K562 (cell line): ENCODE measurements at regions not wholly inside any gene's neighbourhood (a gene's known extent, or its start where the extent isn't known, plus 50 kb on each side); places are given as distances from the start of the nearest gene placed in this dataset.

Experiments used
- MAFF ChIP-seq: IDR thresholded peaks from 2 replicates; pipeline ENCODE4 v1.6.1; 2012; ENCODE audit warnings: low read length, improper control_type of control experiment
- NONO ChIP-seq, 2 experiments: fragments of 200-400 bp in 1 of 2; fragments of 450-650 bp in 1 of 2; formaldehyde crosslinking in 1 of 2; IDR thresholded peaks; 2 replicates each; pipeline ENCODE4 v1.6.1; 2017; ENCODE audit warnings: low read depth in 2 of 2, mild to moderate bottlenecking in 2 of 2, moderate library complexity in 2 of 2, low read length in 1 of 2
- ZNF217 ChIP-seq: sonication (generic); formaldehyde crosslinking; IDR thresholded peaks from 2 replicates; pipeline ENCODE4 v1.8.0; 2022; ENCODE audit warnings: mild to moderate bottlenecking, missing genetic modification reagents
- TF ChIP-seq, protein P1 (sequence below): fragments of 450-650 bp; IDR thresholded peaks from 2 replicates; pipeline ENCODE4 v1.6.1; 2016; ENCODE audit warnings: mild to moderate bottlenecking, moderate library complexity
- TF ChIP-seq, protein P2 (sequence below): sonication (generic); formaldehyde crosslinking; IDR thresholded peaks from 2 replicates; pipeline ENCODE4 v1.8.0; 2022; ENCODE audit warnings: mild to moderate bottlenecking, low read depth, missing genetic modification reagents

DNA sequence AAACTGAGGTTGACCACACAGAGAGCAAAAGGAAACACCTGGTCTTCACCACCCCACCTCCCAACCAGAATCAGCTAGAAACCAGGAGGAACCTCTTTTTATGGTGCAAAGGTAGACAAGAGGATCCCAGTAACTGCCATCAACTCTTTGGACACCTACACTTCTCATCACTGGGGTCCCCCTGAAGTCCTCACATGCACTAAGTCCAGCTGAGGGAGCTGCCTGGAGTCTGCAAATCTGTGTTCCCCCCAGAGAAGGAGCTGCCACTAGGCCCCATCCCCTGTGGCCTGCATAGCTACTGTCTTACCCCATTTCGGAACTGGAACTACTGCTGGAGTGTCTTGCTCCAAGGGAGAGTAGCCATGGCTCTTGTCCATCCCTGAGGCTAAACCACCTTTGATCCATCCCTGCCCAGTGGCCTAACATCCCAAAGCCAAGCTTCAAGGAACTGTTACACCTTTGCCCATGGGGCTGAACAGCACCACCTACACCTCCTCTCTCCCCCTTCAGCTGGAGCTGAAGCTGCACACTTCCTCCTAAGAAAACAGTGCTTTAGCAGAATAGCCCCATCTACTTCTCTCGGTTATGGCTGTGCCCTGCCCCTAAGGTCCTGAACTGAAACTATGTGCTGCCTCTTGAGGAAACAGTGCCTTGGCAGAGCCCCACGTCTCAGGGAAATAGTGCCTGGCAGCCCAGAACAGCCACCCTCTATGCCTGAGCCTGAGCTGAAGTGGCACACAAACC, 85.4 kb upstream of the CD53 start (continued):
- TF ChIP-seq, protein P1, sequence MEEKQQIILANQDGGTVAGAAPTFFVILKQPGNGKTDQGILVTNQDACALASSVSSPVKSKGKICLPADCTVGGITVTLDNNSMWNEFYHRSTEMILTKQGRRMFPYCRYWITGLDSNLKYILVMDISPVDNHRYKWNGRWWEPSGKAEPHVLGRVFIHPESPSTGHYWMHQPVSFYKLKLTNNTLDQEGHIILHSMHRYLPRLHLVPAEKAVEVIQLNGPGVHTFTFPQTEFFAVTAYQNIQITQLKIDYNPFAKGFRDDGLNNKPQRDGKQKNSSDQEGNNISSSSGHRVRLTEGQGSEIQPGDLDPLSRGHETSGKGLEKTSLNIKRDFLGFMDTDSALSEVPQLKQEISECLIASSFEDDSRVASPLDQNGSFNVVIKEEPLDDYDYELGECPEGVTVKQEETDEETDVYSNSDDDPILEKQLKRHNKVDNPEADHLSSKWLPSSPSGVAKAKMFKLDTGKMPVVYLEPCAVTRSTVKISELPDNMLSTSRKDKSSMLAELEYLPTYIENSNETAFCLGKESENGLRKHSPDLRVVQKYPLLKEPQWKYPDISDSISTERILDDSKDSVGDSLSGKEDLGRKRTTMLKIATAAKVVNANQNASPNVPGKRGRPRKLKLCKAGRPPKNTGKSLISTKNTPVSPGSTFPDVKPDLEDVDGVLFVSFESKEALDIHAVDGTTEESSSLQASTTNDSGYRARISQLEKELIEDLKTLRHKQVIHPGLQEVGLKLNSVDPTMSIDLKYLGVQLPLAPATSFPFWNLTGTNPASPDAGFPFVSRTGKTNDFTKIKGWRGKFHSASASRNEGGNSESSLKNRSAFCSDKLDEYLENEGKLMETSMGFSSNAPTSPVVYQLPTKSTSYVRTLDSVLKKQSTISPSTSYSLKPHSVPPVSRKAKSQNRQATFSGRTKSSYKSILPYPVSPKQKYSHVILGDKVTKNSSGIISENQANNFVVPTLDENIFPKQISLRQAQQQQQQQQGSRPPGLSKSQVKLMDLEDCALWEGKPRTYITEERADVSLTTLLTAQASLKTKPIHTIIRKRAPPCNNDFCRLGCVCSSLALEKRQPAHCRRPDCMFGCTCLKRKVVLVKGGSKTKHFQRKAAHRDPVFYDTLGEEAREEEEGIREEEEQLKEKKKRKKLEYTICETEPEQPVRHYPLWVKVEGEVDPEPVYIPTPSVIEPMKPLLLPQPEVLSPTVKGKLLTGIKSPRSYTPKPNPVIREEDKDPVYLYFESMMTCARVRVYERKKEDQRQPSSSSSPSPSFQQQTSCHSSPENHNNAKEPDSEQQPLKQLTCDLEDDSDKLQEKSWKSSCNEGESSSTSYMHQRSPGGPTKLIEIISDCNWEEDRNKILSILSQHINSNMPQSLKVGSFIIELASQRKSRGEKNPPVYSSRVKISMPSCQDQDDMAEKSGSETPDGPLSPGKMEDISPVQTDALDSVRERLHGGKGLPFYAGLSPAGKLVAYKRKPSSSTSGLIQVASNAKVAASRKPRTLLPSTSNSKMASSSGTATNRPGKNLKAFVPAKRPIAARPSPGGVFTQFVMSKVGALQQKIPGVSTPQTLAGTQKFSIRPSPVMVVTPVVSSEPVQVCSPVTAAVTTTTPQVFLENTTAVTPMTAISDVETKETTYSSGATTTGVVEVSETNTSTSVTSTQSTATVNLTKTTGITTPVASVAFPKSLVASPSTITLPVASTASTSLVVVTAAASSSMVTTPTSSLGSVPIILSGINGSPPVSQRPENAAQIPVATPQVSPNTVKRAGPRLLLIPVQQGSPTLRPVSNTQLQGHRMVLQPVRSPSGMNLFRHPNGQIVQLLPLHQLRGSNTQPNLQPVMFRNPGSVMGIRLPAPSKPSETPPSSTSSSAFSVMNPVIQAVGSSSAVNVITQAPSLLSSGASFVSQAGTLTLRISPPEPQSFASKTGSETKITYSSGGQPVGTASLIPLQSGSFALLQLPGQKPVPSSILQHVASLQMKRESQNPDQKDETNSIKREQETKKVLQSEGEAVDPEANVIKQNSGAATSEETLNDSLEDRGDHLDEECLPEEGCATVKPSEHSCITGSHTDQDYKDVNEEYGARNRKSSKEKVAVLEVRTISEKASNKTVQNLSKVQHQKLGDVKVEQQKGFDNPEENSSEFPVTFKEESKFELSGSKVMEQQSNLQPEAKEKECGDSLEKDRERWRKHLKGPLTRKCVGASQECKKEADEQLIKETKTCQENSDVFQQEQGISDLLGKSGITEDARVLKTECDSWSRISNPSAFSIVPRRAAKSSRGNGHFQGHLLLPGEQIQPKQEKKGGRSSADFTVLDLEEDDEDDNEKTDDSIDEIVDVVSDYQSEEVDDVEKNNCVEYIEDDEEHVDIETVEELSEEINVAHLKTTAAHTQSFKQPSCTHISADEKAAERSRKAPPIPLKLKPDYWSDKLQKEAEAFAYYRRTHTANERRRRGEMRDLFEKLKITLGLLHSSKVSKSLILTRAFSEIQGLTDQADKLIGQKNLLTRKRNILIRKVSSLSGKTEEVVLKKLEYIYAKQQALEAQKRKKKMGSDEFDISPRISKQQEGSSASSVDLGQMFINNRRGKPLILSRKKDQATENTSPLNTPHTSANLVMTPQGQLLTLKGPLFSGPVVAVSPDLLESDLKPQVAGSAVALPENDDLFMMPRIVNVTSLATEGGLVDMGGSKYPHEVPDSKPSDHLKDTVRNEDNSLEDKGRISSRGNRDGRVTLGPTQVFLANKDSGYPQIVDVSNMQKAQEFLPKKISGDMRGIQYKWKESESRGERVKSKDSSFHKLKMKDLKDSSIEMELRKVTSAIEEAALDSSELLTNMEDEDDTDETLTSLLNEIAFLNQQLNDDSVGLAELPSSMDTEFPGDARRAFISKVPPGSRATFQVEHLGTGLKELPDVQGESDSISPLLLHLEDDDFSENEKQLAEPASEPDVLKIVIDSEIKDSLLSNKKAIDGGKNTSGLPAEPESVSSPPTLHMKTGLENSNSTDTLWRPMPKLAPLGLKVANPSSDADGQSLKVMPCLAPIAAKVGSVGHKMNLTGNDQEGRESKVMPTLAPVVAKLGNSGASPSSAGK: no peak
- TF ChIP-seq MAFF (no peak), NONO (IDR thresholded peaks at IDR 0.05; ENCODE audit: low read depth in 2 of 2, low read length in 1 of 2) (no peak), ZNF217 (CRISPR knock-in tag) (no peak)
- TF ChIP-seq, protein P2, sequence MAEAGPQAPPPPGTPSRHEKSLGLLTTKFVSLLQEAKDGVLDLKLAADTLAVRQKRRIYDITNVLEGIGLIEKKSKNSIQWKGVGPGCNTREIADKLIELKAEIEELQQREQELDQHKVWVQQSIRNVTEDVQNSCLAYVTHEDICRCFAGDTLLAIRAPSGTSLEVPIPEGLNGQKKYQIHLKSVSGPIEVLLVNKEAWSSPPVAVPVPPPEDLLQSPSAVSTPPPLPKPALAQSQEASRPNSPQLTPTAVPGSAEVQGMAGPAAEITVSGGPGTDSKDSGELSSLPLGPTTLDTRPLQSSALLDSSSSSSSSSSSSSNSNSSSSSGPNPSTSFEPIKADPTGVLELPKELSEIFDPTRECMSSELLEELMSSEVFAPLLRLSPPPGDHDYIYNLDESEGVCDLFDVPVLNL (CRISPR knock-in tag): no peak
